HG03097 (cell line): ENCODE measurements at regions not wholly inside any gene's neighbourhood (a gene's known extent, or its start where the extent isn't known, plus 50 kb on each side); places are given as distances from the start of the nearest gene placed in this dataset.
A peak's percentile ranks its signal among the peaks of the same experiment; 100 is the strongest.
"Not testable (repeated sequence)": the region's sequence is repeated elsewhere in the genome, so short reads cannot be mapped to it uniquely, and the experiment has no call there.

Experiments
- ATAC-seq: cut with Tn5 transposase; IDR thresholded peaks from one replicate; pipeline ENCODE4 v1.9.1; 2021; ENCODE audit not compliant: unreplicated experiment, low FRiP score

DNA sequence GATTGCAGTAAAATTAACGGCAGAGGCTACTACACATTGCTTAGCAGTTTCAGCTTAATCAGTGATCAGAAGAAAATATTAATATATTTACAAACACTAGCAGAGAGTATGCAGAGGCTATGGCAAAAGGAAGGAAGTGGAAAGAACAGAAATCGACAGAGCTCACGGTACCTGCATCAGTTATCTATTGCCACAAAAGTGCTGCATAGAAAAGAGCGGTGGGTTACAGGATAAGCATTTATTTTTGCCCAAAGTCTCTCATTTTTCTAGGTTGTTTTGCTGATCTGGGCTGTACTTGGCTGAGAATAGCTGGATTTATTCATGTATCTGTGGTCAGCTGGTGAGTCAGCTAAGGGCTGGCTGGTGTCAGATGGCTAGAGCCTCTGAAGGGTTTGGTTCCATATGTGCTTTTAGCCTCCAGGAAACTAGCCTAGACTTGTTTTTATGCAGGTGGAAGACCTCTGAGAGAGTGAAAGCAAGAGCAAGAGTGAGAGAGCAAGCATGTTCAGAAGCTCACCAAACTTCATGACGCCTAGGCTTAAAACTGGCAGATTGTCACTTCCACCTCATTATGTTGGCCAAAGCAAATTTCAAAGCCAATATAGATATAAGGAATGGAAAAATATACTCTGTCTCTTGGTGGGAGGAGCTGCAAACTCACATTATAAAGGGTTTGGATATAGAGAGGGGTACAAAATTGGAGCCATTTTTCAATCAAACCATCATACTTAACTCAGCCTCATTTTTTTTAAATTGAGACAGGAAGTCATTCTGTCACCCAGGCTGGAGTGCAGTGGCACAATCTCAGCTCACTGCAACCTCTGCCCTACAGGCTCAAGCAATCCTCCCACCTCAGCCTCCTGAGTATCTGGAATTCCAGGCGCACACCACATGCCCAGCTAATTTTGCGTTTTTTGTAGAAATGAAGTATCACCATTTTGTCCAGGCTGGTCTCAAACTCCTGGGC lies 153.2 kb upstream of the RPL34 start:
- peak; percentile 94 for ATAC-seq

GRCh38 chr4:108465886-108466500 lies 154.4 kb upstream of the RPL34 start:
- no peak for ATAC-seq

DNA sequence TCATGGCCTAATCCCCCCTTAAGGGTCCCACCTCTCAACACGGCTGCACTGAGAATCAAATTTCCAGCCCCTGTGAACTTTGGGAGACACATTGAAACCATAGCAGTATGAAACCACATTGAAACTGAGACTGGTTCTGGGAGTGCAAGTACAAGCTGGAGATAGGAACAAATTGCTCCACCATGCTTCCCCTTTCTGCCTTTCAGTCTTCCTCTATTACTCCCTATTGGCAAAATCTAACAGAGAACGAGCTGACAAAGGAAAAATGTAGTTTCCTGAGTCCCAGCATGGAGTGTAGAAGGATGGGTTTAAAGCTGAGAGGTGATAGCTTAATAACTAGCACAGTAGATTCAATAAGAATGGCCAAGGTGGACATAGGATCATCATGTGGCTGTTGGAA lies 161.7 kb upstream of the RPL34 start:
- no peak for ATAC-seq

DNA sequence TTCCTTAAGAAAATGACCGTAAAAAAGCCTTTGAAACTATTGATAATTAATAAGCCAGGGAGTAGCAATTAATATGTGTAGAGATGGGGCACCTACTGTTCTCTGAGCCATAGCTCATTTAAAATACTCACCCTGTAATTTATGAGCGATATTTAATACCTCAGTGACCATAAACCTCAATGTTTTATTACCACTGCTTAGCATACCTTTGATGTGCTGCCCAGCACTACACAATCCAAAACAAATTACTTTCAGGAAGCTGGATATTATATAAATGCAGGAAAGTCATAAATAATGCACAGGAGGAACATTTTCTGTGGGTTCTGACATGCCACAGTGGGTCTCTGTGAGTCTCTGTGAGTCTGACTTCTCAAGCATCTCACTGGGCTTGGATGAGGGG lies 166.1 kb upstream of the RPL34 start:
- no peak for ATAC-seq

DNA sequence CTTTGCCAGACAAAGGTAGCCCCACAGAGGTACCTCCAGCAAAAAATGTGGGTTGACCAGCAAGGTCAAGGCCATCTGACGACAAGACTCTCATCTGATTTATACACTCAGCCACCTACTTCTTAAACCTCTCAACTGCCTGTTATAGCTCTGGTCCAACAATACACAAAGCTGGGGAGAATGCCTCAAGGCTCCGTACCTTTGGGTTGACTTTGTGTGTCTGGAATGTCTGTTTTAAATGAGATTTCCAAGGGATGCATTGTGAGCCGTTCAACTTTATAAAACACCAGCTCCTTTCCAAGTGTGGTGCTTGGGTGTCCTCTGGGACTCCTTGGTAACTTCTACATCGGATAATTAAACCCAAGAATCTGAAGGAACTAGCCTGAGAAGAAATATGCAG lies 167.0 kb upstream of the RPL34 start:
- ATAC-seq = no peak

DNA sequence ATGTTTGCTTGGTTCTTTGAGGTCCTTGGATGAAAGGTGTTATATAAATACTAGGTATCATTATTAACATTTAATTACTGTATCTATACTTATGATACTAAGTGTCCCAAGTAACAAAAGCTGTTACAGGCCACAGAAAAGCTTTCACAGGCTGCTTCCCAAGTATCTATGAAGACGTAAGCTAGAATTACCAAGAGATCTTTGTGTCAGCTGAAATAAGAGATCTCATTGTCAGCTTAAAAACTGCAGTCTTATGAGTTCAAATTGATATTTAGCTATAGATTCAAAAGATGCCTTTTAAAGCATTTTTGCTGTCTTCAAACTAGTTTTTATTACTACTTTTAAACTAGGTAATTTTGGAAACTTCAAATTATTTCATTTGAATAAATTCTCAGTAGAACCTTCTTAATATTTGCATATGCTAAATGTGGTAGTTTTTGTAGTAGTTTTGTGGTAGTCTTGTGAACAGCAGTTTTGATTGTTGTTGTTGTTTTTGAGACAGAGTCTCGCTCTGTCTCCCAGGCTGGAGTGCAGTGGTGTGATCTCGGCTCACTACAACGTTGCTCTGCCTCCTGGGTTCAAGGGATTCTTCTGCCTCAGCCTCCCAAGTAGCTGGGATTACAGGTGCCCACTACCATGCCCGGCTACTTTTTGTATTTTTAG lies 170.0 kb upstream of the RPL34 start:
- ATAC-seq = no peak

GRCh38 chr4:108449129-108449528 lies 171.2 kb upstream of the RPL34 start:
- no peak for ATAC-seq

GRCh38 chr4:108446556-108446955 lies 173.8 kb upstream of the RPL34 start:
- no peak for ATAC-seq

GRCh38 chr4:108445716-108446115 lies 174.7 kb upstream of the RPL34 start:
- no peak for ATAC-seq

GRCh38 chr4:108443585-108443984 lies 176.8 kb upstream of the RPL34 start:
- ATAC-seq = no peak

GRCh38 chr4:108433832-108434231 lies 186.5 kb upstream of the RPL34 start:
- no peak for ATAC-seq

DNA sequence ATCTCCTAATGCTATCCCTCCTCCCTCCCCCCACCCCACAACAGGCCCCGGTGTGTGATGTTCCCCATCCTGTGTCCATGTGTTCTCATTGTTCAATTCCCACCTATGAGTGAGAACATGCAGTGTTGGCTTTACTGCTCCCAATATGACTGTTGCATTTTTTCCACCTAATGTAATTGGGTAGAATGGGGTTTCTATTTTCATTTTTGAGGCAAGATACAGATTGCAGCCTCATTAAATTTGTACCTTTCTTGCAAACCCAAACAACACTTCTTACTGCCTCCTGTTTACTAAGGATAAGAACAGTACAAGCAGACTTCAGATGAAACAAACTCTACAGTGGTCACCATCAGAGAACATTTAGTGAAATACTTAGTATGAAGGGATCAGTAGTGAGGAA lies 187.0 kb upstream of the RPL34 start:
- not testable (repeated sequence) for ATAC-seq

DNA sequence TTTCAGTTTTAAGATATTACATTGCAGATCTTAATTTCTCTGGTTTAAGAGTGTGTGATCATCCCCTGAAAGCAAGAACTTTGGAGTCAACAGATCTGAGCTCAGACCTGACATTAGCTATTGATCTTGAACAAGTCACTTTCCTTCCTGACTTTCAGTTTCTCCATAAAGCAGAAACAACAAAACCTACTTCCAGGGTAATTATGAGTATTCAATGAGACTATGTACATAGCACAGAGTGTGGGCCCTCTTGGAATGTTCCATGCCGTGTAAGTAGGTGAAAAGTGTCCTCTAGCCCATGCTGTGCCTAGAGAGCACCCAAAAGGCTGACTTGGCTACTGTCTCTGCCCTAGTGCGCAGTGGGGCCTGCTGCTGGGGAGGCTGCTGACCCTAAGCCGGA lies 188.0 kb upstream of the RPL34 start:
- ATAC-seq = no peak

GRCh38 chr4:108431986-108432385 lies 188.4 kb upstream of the RPL34 start:
- ATAC-seq = no peak

- ATAC-seq = no peak
Measured at GRCh38 chr4:108430921-108431320, 189.5 kb upstream of the RPL34 start.

DNA sequence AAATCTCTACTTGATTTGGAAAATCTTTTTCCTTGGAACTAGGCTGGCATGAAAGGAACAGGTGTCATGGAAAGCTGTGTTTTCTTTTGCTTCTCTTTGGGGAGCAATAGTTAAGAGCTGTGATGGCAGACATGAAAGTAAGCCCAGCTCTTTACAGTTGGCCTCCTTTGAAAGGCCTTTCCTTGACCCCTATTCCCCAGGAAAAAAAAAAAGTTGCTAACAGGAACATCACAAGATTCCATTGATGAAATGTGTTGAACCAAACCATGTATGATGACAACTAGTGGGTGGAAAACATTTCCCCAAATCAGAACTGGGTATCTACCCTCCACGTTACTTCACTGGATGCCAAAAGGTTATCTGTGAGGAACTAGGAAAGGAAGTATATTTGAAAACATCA lies 190.7 kb upstream of the RPL34 start:
- ATAC-seq = no peak

GRCh38 chr4:108428923-108429322 lies 191.5 kb upstream of the RPL34 start:
- ATAC-seq = no peak

DNA sequence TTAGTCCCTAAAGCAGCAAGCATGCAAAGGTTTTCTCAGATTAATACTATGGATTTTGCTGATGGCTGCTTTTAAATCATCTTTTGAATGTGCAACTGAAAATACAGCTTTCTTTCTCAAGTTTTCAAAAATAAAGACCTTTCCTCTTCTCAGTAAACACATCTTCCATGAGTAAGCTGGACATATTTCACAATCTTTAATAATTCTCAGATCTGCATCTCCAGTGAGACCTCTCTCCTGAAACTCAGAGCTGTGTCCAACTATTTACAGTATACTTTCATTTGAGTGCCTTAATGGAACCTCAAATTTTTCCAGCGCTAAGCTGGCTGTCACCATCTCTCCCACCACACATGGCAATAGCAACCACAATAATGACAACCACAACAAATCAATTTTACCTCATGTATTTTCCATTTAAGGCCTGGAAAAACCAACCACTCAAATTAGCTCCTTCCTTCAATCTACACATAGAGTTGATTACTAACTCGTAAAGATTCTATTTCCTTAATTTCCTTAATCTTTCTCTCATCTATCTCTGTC lies 192.4 kb upstream of the RPL34 start:
- ATAC-seq = no peak

DNA sequence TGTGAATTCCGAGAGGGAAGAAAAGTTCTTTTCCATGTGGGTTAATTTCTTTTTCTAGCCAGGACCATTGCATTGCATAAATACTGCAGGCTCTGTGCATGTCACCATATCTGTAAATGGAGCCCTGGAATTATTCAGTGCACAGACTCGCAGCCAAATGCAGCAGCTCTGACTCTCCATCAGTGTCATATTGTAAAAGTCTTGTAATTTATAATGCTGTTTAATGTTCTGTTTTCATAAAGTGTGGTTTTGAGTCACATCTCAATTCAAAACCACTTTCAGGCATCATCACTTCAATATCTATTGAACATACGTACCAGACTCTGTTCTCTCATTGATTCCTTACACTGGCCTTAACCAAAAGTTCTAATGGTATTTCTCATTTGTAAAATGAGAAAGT lies 193.9 kb upstream of the RPL34 start:
- ATAC-seq = no peak

GRCh38 chr4:108425988-108426387 lies 194.4 kb upstream of the RPL34 start:
- ATAC-seq = no peak

- no peak for ATAC-seq
Measured at GRCh38 chr4:108417923-108418322, 202.5 kb upstream of the RPL34 start.
